ENCODE measurements at regions not wholly inside any gene's neighbourhood (a gene's known extent, or its start where the extent isn't known, plus 50 kb on each side); places are given as distances from the start of the nearest gene placed in this dataset.

DNA sequence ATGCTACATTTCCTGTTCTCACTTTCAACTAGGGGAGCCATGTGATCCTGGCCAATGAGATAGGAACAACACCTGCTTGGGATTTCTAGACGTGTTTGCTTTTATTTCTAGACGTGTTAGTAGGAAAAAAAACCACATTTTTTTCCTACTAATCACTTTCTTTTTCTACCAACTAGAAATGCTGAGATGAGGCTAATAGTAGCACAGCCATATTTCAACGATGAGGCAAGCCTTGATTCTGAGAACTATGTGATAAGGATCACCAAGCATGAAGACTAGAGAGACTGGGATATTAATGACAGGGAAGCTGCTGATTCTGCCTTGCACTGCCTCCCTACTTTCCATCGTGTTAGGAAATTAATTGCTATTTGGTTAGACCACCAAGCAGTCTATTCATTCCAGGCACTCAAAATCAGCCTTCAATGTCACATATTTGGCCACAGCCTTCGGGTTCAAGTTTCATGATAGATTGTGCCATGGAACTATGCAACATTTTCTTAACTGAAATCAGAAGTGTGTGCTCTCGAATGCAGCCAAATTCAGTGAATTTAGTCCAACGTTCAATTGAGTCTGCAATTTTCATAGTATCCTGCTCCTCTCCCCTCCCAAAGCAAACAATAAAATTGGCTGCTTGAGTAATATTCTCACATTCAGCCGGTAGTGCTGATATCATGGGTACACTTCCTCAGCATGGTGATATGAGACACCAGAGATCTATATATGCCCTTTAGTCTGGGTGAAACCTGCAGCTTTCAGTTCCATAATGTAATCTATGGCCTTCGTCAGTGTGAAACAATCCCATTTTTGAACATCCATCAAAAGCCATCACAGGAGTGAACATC lies 98.1 kb downstream of the GPR37 start:
- Histone ChIP-seq H3K9ac (ENCODE audit: low read length) (no peak overlapping the region), H3K9me3 (ENCODE audit: control insufficient read depth, low read length) (no peaks in the 10 kb centered on the region), H3K4me3 (ENCODE audit: low read length) (no peak overlapping the region), H3K4me1 (ENCODE audit: control insufficient read depth, insufficient read depth, low read length) (no peaks in the 10 kb centered on the region), H3K36me3 (ENCODE audit: control insufficient read depth, insufficient read depth, low read length, severe bottlenecking) (no peaks in the 10 kb centered on the region), H3K27me3 (replicated peaks; ENCODE audit: control insufficient read depth, insufficient read depth, low read length) (no peaks in the 10 kb centered on the region)
- no peak for DNase-seq (ENCODE audit: low read depth)

- no peak overlapping the region for H3K4me3 ChIP-seq (ENCODE audit: low read length)
- no peaks in the 10 kb centered on the region for H3K36me3 ChIP-seq (ENCODE audit: control insufficient read depth, insufficient read depth, low read length, severe bottlenecking)
- no peak for DNase-seq (ENCODE audit: low read depth)
Measured at GRCh38 chr7:124662937-124663336, 102.7 kb downstream of the GPR37 start.

GRCh38 chr7:124662372-124662771 lies 103.2 kb downstream of the GPR37 start:
- no peak overlapping the region for H3K4me3 ChIP-seq (ENCODE audit: low read length)
- H3K27me3 ChIP-seq (replicated peaks; ENCODE audit: control insufficient read depth, insufficient read depth, low read length), result no peaks in the 10 kb centered on the region
- DNase-seq (ENCODE audit: low read depth), result no peak
- H3K9ac ChIP-seq (ENCODE audit: low read length), result no peak overlapping the region
- H3K9me3 ChIP-seq (ENCODE audit: control insufficient read depth, low read length), result no peaks in the 10 kb centered on the region
- no peaks in the 10 kb centered on the region for H3K36me3 ChIP-seq (ENCODE audit: control insufficient read depth, insufficient read depth, low read length, severe bottlenecking)
- no peaks in the 10 kb centered on the region for H3K4me1 ChIP-seq (ENCODE audit: control insufficient read depth, insufficient read depth, low read length)

More at GRCh38 chr7:124662937-124663336, 102.7 kb downstream of the GPR37 start:
- H3K9me3 ChIP-seq (ENCODE audit: control insufficient read depth, low read length), result no peaks in the 10 kb centered on the region
- no peak overlapping the region for H3K9ac ChIP-seq (ENCODE audit: low read length)
- no peaks in the 10 kb centered on the region for H3K27me3 ChIP-seq (replicated peaks; ENCODE audit: control insufficient read depth, insufficient read depth, low read length)
- H3K4me1 ChIP-seq (ENCODE audit: control insufficient read depth, insufficient read depth, low read length), result no peaks in the 10 kb centered on the region

- Histone ChIP-seq H3K4me3 (ENCODE audit: low read length) (no peak overlapping the region), H3K36me3 (ENCODE audit: control insufficient read depth, insufficient read depth, low read length, severe bottlenecking) (no peaks in the 10 kb centered on the region), H3K9ac (ENCODE audit: low read length) (no peak overlapping the region), H3K4me1 (ENCODE audit: control insufficient read depth, insufficient read depth, low read length) (no peaks in the 10 kb centered on the region), H3K27me3 (replicated peaks; ENCODE audit: control insufficient read depth, insufficient read depth, low read length) (no peaks in the 10 kb centered on the region), H3K9me3 (ENCODE audit: control insufficient read depth, low read length) (no peaks in the 10 kb centered on the region)
- no peak for DNase-seq (ENCODE audit: low read depth)
Measured at GRCh38 chr7:124655990-124656389, 109.6 kb downstream of the GPR37 start.

GRCh38 chr7:124652237-124652636 lies 113.4 kb downstream of the GPR37 start:
- Histone ChIP-seq H3K36me3 (ENCODE audit: control insufficient read depth, insufficient read depth, low read length, severe bottlenecking) (no peaks in the 10 kb centered on the region), H3K9ac (ENCODE audit: low read length) (no peak overlapping the region), H3K4me1 (ENCODE audit: control insufficient read depth, insufficient read depth, low read length) (no peaks in the 10 kb centered on the region), H3K27me3 (replicated peaks; ENCODE audit: control insufficient read depth, insufficient read depth, low read length) (no peaks in the 10 kb centered on the region), H3K9me3 (ENCODE audit: control insufficient read depth, low read length) (no peaks in the 10 kb centered on the region), H3K4me3 (ENCODE audit: low read length) (no peak overlapping the region)
- no peak for DNase-seq (ENCODE audit: low read depth)

GRCh38 chr7:124651136-124651535 lies 114.5 kb downstream of the GPR37 start:
- H3K4me3 ChIP-seq (ENCODE audit: low read length), result no peak overlapping the region
- no peaks in the 10 kb centered on the region for H3K4me1 ChIP-seq (ENCODE audit: control insufficient read depth, insufficient read depth, low read length)
- H3K27me3 ChIP-seq (replicated peaks; ENCODE audit: control insufficient read depth, insufficient read depth, low read length), result no peaks in the 10 kb centered on the region
- no peak for DNase-seq (ENCODE audit: low read depth)
- no peaks in the 10 kb centered on the region for H3K9me3 ChIP-seq (ENCODE audit: control insufficient read depth, low read length)
- no peaks in the 10 kb centered on the region for H3K36me3 ChIP-seq (ENCODE audit: control insufficient read depth, insufficient read depth, low read length, severe bottlenecking)
- H3K9ac ChIP-seq (ENCODE audit: low read length), result no peak overlapping the region

DNA sequence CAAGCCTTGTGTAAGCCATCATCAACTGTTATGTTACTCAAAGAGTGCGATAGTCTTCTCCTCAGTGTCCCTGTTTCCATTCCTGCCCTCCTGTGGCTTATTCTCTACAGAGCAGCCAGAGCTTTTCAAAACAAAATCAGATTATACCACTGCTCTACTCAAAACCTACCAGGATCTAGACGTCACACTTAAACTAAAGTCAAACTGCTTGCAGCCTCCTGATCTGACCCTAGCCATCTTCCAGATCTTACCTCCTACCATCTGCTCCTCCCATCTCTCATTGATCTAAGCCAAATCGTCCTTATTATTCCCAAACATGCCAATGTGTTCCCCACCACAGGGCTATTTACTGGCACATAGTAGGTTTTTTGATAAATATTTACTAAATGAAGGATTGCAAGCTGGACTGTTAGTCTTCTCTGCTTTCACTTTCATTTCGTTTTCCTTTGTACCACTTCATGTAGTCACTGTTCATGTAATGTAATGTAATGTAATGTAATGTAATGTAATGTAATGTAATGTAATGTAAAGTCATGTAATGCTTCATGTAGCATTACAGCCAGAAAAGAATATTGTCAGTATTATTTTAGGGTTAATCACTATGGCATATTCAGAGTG lies 116.1 kb downstream of the GPR37 start:
- no peak overlapping the region for H3K9ac ChIP-seq (ENCODE audit: low read length)
- H3K4me3 ChIP-seq (ENCODE audit: low read length), result no peak overlapping the region
- H3K27me3 ChIP-seq (replicated peaks; ENCODE audit: control insufficient read depth, insufficient read depth, low read length), result no peaks in the 10 kb centered on the region
- no peak for DNase-seq (ENCODE audit: low read depth)
- H3K9me3 ChIP-seq (ENCODE audit: control insufficient read depth, low read length), result no peaks in the 10 kb centered on the region
- no peaks in the 10 kb centered on the region for H3K4me1 ChIP-seq (ENCODE audit: control insufficient read depth, insufficient read depth, low read length)
- no peaks in the 10 kb centered on the region for H3K36me3 ChIP-seq (ENCODE audit: control insufficient read depth, insufficient read depth, low read length, severe bottlenecking)

- no peak for DNase-seq (ENCODE audit: low read depth)
- Histone ChIP-seq H3K9me3 (ENCODE audit: control insufficient read depth, low read length) (no peaks in the 10 kb centered on the region), H3K9ac (ENCODE audit: low read length) (no peak overlapping the region), H3K36me3 (ENCODE audit: control insufficient read depth, insufficient read depth, low read length, severe bottlenecking) (no peaks in the 10 kb centered on the region), H3K4me3 (ENCODE audit: low read length) (no peak overlapping the region), H3K27me3 (replicated peaks; ENCODE audit: control insufficient read depth, insufficient read depth, low read length) (no peaks in the 10 kb centered on the region), H3K4me1 (ENCODE audit: control insufficient read depth, insufficient read depth, low read length) (no peaks in the 10 kb centered on the region)
Measured at GRCh38 chr7:124647630-124648306, 117.8 kb downstream of the GPR37 start.

- Histone ChIP-seq H3K27me3 (replicated peaks; ENCODE audit: control insufficient read depth, insufficient read depth, low read length) (no peaks in the 10 kb centered on the region), H3K4me3 (ENCODE audit: low read length) (no peak overlapping the region), H3K9ac (ENCODE audit: low read length) (no peak overlapping the region), H3K36me3 (ENCODE audit: control insufficient read depth, insufficient read depth, low read length, severe bottlenecking) (no peaks in the 10 kb centered on the region), H3K9me3 (ENCODE audit: control insufficient read depth, low read length) (no peaks in the 10 kb centered on the region), H3K4me1 (ENCODE audit: control insufficient read depth, insufficient read depth, low read length) (no peaks in the 10 kb centered on the region)
- no peak for DNase-seq (ENCODE audit: low read depth)
Measured at GRCh38 chr7:124645704-124646103, 119.9 kb downstream of the GPR37 start.

DNA sequence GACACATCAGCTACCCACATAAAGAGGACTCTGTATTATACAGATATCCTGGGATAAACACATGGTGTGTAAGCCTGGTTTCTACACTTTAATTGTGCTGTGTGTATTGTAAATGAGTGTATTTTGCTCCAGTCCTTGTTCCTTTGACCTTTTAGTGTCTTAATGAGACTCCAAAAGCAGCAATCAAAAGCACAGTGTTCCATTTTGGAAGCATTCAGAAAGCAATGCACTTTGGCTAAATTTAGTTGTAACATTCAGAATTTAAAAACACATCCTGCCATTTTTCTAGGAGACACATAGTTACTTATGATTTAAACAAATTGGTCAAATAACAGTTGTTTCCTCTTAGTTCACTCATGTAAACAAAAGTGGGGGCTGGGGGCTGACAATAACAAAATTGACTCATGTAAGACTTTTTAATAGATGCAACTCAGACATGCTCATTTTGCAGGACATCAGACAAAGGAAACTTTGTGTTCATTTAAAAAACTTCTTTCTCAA lies 122.2 kb downstream of the GPR37 start:
- Histone ChIP-seq H3K36me3 (ENCODE audit: control insufficient read depth, insufficient read depth, low read length, severe bottlenecking) (no peaks in the 10 kb centered on the region), H3K4me3 (ENCODE audit: low read length) (no peak overlapping the region), H3K9me3 (ENCODE audit: control insufficient read depth, low read length) (no peaks in the 10 kb centered on the region), H3K9ac (ENCODE audit: low read length) (no peak overlapping the region), H3K4me1 (ENCODE audit: control insufficient read depth, insufficient read depth, low read length) (no peaks in the 10 kb centered on the region), H3K27me3 (replicated peaks; ENCODE audit: control insufficient read depth, insufficient read depth, low read length) (no peaks in the 10 kb centered on the region)
- no peak for DNase-seq (ENCODE audit: low read depth)

GRCh38 chr7:124635416-124635815 lies 130.2 kb downstream of the GPR37 start:
- no peaks in the 10 kb centered on the region for H3K4me1 ChIP-seq (ENCODE audit: control insufficient read depth, insufficient read depth, low read length)
- no peak for DNase-seq (ENCODE audit: low read depth)
- H3K27me3 ChIP-seq (replicated peaks; ENCODE audit: control insufficient read depth, insufficient read depth, low read length), result no peaks in the 10 kb centered on the region
- no peaks in the 10 kb centered on the region for H3K36me3 ChIP-seq (ENCODE audit: control insufficient read depth, insufficient read depth, low read length, severe bottlenecking)
- no peaks in the 10 kb centered on the region for H3K9me3 ChIP-seq (ENCODE audit: control insufficient read depth, low read length)
- no peak overlapping the region for H3K9ac ChIP-seq (ENCODE audit: low read length)
- no peak overlapping the region for H3K4me3 ChIP-seq (ENCODE audit: low read length)
